ENCODE measurements at regions not wholly inside any gene's neighbourhood (a gene's known extent, or its start where the extent isn't known, plus 50 kb on each side); places are given as distances from the start of the nearest gene placed in this dataset.
"Not testable (repeated sequence)": the region's sequence is repeated elsewhere in the genome, so short reads cannot be mapped to it uniquely, and the experiment has no call there.

- no peak for DNase-seq
These were observed 711.1 kb downstream of the EPHA7 start for GRCh38 chr6:92708270-92708669.

GRCh38 chr6:92706976-92707375 is 712.4 kb downstream of the EPHA7 start:
- no peak for DNase-seq

- no peak for DNase-seq
These were observed 717.8 kb downstream of the EPHA7 start for GRCh38 chr6:92701425-92702096.

- DNase-seq: no peak
These were observed 718.9 kb downstream of the EPHA7 start for GRCh38 chr6:92700411-92700810.

- DNase-seq: no peak
These were observed 728.3 kb downstream of the EPHA7 start for GRCh38 chr6:92690997-92691599.

GRCh38 chr6:92688342-92688741 is 731.0 kb downstream of the EPHA7 start:
- DNase-seq: no peak

GRCh38 chr6:92687278-92687677 is 732.1 kb downstream of the EPHA7 start:
- DNase-seq: no peak

- DNase-seq: no peak
These were observed 735.0 kb downstream of the EPHA7 start for GRCh38 chr6:92684386-92684785.

GRCh38 chr6:92683748-92684147 is 735.6 kb downstream of the EPHA7 start:
- DNase-seq: no peak

GRCh38 chr6:92682516-92683398 is 736.6 kb downstream of the EPHA7 start:
- DNase-seq: no peak

- no peak for DNase-seq
These were observed 738.0 kb downstream of the EPHA7 start for GRCh38 chr6:92681401-92681800.

- not testable (repeated sequence) for DNase-seq
These were observed 747.9 kb downstream of the EPHA7 start for GRCh38 chr6:92671462-92671861.

GRCh38 chr6:92667843-92668242 is 751.5 kb downstream of the EPHA7 start:
- DNase-seq: no peak

- DNase-seq: peak; percentile 69
These were observed 770.8 kb downstream of the EPHA7 start for GRCh38 chr6:92648364-92649086.

- DNase-seq: no peak
These were observed 771.7 kb downstream of the EPHA7 start for GRCh38 chr6:92647630-92648029.

- DNase-seq: not testable (repeated sequence)
These were observed 775.1 kb downstream of the EPHA7 start for GRCh38 chr6:92644104-92644791.

- no peak for DNase-seq
These were observed 783.7 kb downstream of the EPHA7 start for GRCh38 chr6:92635553-92636153.

- DNase-seq: no peak
These were observed 784.8 kb downstream of the EPHA7 start for GRCh38 chr6:92634561-92634960.

GRCh38 chr6:92623431-92623830 is 795.9 kb downstream of the EPHA7 start:
- DNase-seq: no peak

- no peak for DNase-seq
These were observed 801.6 kb downstream of the EPHA7 start for GRCh38 chr6:92617721-92618120.

GRCh38 chr6:92608751-92609150 is 810.6 kb downstream of the EPHA7 start:
- no peak for DNase-seq

GRCh38 chr6:92593201-92593600 is 826.2 kb downstream of the EPHA7 start:
- no peak for DNase-seq
